ENCODE measurements at regions not wholly inside any gene's neighbourhood (a gene's known extent, or its start where the extent isn't known, plus 50 kb on each side); places are given as distances from the start of the nearest gene placed in this dataset.

DNA sequence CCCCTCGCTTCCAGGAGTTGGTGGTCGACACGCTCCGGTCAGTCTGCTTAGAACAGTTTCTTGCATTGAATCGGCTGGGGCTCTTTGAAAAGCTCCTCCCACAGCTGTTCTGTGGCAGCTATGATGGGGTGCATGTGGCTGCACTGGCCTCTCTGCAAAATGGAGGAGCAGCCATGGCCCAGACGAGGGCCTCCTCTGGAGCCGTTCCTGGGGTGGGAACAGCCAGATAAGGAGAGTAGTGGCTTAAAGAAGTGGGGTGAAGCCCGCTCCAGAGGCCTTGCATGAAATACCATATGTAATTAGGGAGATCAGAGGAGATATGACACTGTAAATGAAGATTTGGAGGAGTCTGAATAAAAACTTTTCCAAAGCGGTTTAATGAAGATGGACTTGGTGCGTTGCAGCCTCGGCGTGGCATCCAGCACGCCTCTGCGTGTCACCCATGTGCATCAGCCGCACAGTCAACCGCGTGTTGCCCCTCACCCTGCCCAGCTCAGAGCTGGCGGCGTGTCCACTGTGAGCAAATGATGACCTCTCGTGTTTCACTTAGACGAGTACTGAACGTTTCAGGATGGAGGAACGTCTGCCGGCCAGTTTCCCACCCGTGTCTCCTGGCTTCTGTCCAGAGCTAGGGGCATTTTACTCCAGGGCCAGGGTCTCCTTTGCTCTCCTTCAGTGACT lies 199.2 kb downstream of the TEX29 start:
- Mint-ChIP-seq H3K9me3 (peaks cover 4% of the 10 kb centered on the region), H3K27ac (no peak overlapping the region), H3K4me3 (no peak overlapping the region), H3K4me1 (peaks cover 18% of the 10 kb centered on the region), H3K36me3 (no peaks in the 10 kb centered on the region), H3K27me3 (ENCODE audit: insufficient read depth, low read depth) (peaks cover 6% of the 10 kb centered on the region)
- Histone ChIP-seq H3K27ac (no peak overlapping the region), H4K20me1 (ENCODE audit: low read depth) (no peaks in the 10 kb centered on the region), H3K4me1 (no peaks in the 10 kb centered on the region), H3K27me3 (no peaks in the 10 kb centered on the region), H3K4me2 (no peak overlapping the region), H3K36me3 (no peaks in the 10 kb centered on the region), H3K4me3 (no peak overlapping the region), H3F3A (ENCODE audit: low read depth) (peaks cover 2% of the 10 kb centered on the region), H3K79me2 (ENCODE audit: low read depth) (no peaks in the 10 kb centered on the region), H3K9ac (no peak overlapping the region), H3K9me3 (ENCODE audit: low read depth) (no peaks in the 10 kb centered on the region), H2AFZ (replicated peaks) (no peak overlapping the region)
- TF ChIP-seq, protein P1, sequence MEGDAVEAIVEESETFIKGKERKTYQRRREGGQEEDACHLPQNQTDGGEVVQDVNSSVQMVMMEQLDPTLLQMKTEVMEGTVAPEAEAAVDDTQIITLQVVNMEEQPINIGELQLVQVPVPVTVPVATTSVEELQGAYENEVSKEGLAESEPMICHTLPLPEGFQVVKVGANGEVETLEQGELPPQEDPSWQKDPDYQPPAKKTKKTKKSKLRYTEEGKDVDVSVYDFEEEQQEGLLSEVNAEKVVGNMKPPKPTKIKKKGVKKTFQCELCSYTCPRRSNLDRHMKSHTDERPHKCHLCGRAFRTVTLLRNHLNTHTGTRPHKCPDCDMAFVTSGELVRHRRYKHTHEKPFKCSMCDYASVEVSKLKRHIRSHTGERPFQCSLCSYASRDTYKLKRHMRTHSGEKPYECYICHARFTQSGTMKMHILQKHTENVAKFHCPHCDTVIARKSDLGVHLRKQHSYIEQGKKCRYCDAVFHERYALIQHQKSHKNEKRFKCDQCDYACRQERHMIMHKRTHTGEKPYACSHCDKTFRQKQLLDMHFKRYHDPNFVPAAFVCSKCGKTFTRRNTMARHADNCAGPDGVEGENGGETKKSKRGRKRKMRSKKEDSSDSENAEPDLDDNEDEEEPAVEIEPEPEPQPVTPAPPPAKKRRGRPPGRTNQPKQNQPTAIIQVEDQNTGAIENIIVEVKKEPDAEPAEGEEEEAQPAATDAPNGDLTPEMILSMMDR (IDR thresholded peaks at IDR 0.05) = no peak
- no peak for TF ChIP-seq EZH2 (IDR thresholded peaks at IDR 0.05)
- no peak for TF ChIP-seq EZH2phosphoT487 (IDR thresholded peaks at IDR 0.05)
- DNase-seq (ENCODE audit: low spot score) = no peak

DNA sequence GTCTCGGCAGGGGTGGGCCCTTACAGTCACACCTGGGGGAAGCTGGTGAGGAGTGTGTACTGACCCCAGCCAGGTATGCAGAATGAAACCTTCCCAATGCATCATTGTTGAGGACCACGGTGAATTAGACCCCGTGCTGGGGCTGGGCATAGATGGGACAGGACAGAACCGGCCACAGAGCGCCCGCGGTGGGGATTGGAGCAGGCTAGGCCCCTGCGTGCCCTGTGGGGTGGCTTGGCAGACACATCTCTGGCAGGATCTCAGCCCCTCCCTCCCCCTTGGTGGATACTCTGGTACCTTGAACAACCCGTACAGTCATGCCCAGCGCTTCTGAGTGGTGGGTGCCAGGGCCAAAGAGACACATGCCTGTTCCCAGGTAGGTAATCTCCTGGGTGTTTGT lies 200.6 kb downstream of the TEX29 start:
- no peaks in the 10 kb centered on the region for H3K36me3 Mint-ChIP-seq
- no peaks in the 10 kb centered on the region for H3K79me2 ChIP-seq (ENCODE audit: low read depth)

DNA sequence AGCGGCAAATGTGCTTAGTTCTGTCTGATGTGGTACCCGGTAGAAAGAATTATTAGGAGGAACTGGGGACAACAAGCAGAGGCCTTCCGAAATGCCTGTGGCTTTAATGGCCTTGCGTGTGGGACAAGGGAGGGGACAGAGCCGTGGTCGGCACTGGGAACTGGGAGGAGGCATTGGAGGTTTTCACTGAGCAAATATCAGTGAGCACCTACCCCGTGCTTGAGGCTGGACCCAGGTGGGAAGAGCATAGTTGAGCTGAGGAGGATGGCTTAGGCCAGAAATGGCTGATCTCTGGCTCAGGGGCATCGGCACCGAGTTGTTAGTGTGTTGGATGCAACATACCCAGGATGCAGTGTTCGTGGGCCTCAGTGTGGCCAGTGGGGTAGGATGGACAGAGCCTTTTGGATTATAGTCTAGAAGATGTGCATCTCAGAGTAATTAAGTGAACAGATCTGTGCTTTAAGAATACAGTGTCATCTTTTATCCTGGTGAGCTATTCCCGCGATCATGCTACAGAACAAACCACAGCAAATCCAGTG lies 201.3 kb downstream of the TEX29 start:
- peaks cover 2% of the 10 kb centered on the region for H3F3A ChIP-seq (ENCODE audit: low read depth)
- H2AFZ ChIP-seq (replicated peaks) = no peak overlapping the region
- Mint-ChIP-seq H3K36me3 (no peaks in the 10 kb centered on the region), H3K9me3 (peaks cover 4% of the 10 kb centered on the region), H3K27ac (no peak overlapping the region), H3K27me3 (ENCODE audit: insufficient read depth, low read depth) (peaks cover 4% of the 10 kb centered on the region), H3K4me1 (peaks cover 8% of the 10 kb centered on the region), H3K4me3 (no peak overlapping the region)
- H3K27ac ChIP-seq = no peak overlapping the region
- no peaks in the 10 kb centered on the region for H3K36me3 ChIP-seq
- H3K27me3 ChIP-seq = no peaks in the 10 kb centered on the region
- H3K9ac ChIP-seq = no peak overlapping the region
- TF ChIP-seq, protein P1 (IDR thresholded peaks at IDR 0.05) = no peak
- TF ChIP-seq EZH2phosphoT487 (IDR thresholded peaks at IDR 0.05) (no peak), EZH2 (IDR thresholded peaks at IDR 0.05) (no peak)
- H3K4me2 ChIP-seq = no peak overlapping the region
- H3K4me1 ChIP-seq = no peaks in the 10 kb centered on the region
- H3K79me2 ChIP-seq (ENCODE audit: low read depth) = no peaks in the 10 kb centered on the region
- no peak overlapping the region for H3K4me3 ChIP-seq
- H3K9me3 ChIP-seq (ENCODE audit: low read depth) = no peaks in the 10 kb centered on the region
- no peak for DNase-seq (ENCODE audit: low spot score)
- no peaks in the 10 kb centered on the region for H4K20me1 ChIP-seq (ENCODE audit: low read depth)

More for the DNA sequence above, 200.6 kb downstream of the TEX29 start:
- DNase-seq (ENCODE audit: low spot score) = no peak
- no peak overlapping the region for H3K27ac ChIP-seq
- H3K4me3 Mint-ChIP-seq = no peak overlapping the region
- H3K4me2 ChIP-seq = no peak overlapping the region
- no peak overlapping the region for H3K4me3 ChIP-seq
- H3K9me3 Mint-ChIP-seq = peaks cover 4% of the 10 kb centered on the region
- no peaks in the 10 kb centered on the region for H4K20me1 ChIP-seq (ENCODE audit: low read depth)
- peaks cover 9% of the 10 kb centered on the region for H3K4me1 Mint-ChIP-seq
- no peaks in the 10 kb centered on the region for H3K4me1 ChIP-seq
- H3K27ac Mint-ChIP-seq = no peak overlapping the region
- no peak overlapping the region for H3K9ac ChIP-seq
- no peaks in the 10 kb centered on the region for H3K9me3 ChIP-seq (ENCODE audit: low read depth)
- no peaks in the 10 kb centered on the region for H3K27me3 ChIP-seq
- peaks cover 2% of the 10 kb centered on the region for H3F3A ChIP-seq (ENCODE audit: low read depth)
- H3K27me3 Mint-ChIP-seq (ENCODE audit: insufficient read depth, low read depth) = peaks cover 4% of the 10 kb centered on the region
- TF ChIP-seq EZH2 (IDR thresholded peaks at IDR 0.05) (no peak), EZH2phosphoT487 (IDR thresholded peaks at IDR 0.05) (no peak)
- TF ChIP-seq, protein P1 (IDR thresholded peaks at IDR 0.05) = no peak
- no peaks in the 10 kb centered on the region for H3K36me3 ChIP-seq
- H2AFZ ChIP-seq (replicated peaks) = no peak overlapping the region
